ENCODE measurements at regions not wholly inside any gene's neighbourhood (a gene's known extent, or its start where the extent isn't known, plus 50 kb on each side); places are given as distances from the start of the nearest gene placed in this dataset.
"Not testable (repeated sequence)": the region's sequence is repeated elsewhere in the genome, so short reads cannot be mapped to it uniquely, and the experiment has no call there.

DNA sequence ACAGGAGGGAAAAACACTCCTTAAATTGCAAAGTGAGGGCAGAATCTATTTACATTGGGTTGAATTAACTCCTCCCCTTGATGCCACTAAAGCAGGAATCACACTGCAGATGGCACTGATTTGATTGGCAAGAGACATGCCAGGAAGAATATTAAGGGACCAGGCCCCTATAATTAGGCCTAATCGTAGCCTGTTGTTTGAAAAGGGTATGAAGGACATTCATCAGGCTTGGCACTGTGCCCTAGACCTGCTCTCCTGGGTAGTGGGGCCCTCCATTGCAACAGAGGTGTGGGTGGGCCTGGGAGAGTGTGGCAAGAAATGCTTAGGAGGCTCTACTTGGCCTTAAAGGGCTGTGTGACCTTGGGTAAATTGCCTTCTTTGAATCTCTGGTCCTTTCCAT is 102.3 kb downstream of the SINHCAF start:
- not testable (repeated sequence) for TF ChIP-seq NFRKB, ZNF384 (IDR thresholded peaks at IDR 0.05)

Data from HEK293T (cell line).